ENCODE measurements at regions not wholly inside any gene's neighbourhood (a gene's known extent, or its start where the extent isn't known, plus 50 kb on each side); places are given as distances from the start of the nearest gene placed in this dataset.

GRCh38 chr7:49324040-49324439, 399.7 kb downstream of the CDC14C start:
- Histone ChIP-seq H3K9ac (ENCODE audit: low read depth, low read length) (no peak overlapping the region), H3K4me1 (ENCODE audit: insufficient read depth, low read length) (no peaks in the 10 kb centered on the region), H3K9me3 (ENCODE audit: control insufficient read depth, insufficient read depth, low read length) (no peaks in the 10 kb centered on the region), H3K36me3 (ENCODE audit: insufficient read depth, low read length) (no peaks in the 10 kb centered on the region)

DNA sequence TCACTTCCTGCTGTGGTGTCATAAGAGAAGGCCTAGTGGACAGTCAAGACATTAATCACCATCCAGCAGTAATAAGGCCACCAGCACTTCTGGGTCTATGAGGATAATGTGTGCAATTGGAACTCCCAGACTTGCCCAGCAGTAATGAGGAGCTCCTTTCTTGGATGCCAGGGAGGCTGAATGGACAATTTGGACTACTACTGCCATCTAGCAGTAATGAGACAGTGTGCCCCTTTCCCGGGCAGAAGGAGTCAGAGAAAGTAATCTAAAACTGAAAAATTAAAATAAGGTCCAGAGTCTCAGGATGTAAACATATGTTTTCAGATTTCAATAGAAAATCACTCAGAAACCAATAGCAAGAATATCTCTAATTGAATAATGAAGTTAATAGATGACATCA, 400.4 kb downstream of the CDC14C start:
- Histone ChIP-seq H3K9ac (ENCODE audit: low read depth, low read length) (no peak overlapping the region), H3K4me1 (ENCODE audit: insufficient read depth, low read length) (no peaks in the 10 kb centered on the region), H3K9me3 (ENCODE audit: control insufficient read depth, insufficient read depth, low read length) (no peaks in the 10 kb centered on the region), H3K36me3 (ENCODE audit: insufficient read depth, low read length) (no peaks in the 10 kb centered on the region)

DNA sequence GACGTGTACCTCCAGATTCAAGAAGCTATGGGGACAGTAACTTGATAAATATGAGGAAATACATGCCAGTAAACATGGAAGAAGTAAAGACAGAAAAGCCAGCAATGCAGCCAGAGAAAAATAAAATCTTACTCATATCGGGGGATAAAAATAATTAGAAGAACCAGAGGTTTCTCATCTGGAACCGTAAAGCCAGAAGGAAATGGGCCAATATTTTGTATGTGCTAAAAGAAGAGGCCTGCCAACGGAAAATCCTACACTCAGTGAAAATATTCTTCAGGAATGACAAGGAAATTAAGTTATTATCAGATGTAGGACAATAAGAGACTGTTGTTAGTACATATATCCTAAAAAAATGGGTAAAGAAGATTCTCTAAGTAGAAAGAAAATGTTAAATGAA, 401.2 kb downstream of the CDC14C start:
- Histone ChIP-seq H3K9ac (ENCODE audit: low read depth, low read length) (no peak overlapping the region), H3K4me1 (ENCODE audit: insufficient read depth, low read length) (no peaks in the 10 kb centered on the region), H3K36me3 (ENCODE audit: insufficient read depth, low read length) (no peaks in the 10 kb centered on the region), H3K9me3 (ENCODE audit: control insufficient read depth, insufficient read depth, low read length) (no peaks in the 10 kb centered on the region)

- Histone ChIP-seq H3K4me1 (ENCODE audit: insufficient read depth, low read length) (no peaks in the 10 kb centered on the region), H3K9ac (ENCODE audit: low read depth, low read length) (no peak overlapping the region), H3K9me3 (ENCODE audit: control insufficient read depth, insufficient read depth, low read length) (no peaks in the 10 kb centered on the region), H3K36me3 (ENCODE audit: insufficient read depth, low read length) (no peaks in the 10 kb centered on the region)
These were observed 402.8 kb downstream of the CDC14C start for GRCh38 chr7:49327155-49327554.

GRCh38 chr7:49333180-49333881, 409.0 kb downstream of the CDC14C start:
- Histone ChIP-seq H3K9ac (ENCODE audit: low read depth, low read length) (no peak overlapping the region), H3K9me3 (ENCODE audit: control insufficient read depth, insufficient read depth, low read length) (no peaks in the 10 kb centered on the region), H3K36me3 (ENCODE audit: insufficient read depth, low read length) (no peaks in the 10 kb centered on the region), H3K4me1 (ENCODE audit: insufficient read depth, low read length) (no peaks in the 10 kb centered on the region)

DNA sequence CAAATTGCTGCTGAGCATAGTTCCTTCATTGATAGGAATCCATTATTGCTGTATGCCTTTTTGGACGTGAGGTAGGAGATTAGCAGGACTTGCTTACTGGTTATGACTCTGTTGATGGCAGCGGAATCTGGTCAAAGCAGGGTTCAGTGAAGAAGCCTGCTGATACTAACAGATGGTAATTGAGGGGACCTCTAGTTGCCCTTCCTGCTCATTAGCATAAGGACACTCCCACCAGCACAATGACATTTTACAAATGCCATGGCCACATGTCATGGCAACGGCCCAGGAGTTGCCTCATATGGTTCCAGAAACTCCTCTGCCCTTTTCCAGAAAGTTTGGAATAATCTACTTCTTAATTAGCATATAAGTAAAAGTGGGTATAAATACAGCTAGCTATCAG, 417.5 kb downstream of the CDC14C start:
- no peaks in the 10 kb centered on the region for H3K36me3 ChIP-seq (ENCODE audit: insufficient read depth, low read length)

DNA sequence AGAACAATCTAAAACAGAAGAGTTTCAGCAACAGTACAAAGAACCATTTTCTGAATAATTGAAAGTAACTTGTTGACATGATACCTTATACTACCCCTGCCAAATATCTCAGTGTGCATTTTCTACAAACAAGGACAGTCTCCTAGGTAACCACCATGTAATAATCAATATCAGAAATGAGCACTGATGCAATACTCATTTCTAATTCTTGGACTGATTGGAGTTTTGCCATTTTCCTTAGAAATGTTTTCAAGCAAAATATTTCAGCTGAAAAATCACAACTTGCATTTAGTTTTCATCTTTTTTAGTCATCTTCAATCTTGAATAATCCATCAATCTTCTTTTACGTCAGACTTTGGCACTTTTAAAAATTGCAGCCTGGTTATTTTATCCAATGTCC, 420.2 kb downstream of the CDC14C start:
- no peaks in the 10 kb centered on the region for H3K4me1 ChIP-seq (ENCODE audit: insufficient read depth, low read length)
- H3K9ac ChIP-seq (ENCODE audit: low read depth, low read length) = no peak overlapping the region
- H3K9me3 ChIP-seq (ENCODE audit: control insufficient read depth, insufficient read depth, low read length) = no peaks in the 10 kb centered on the region; the same call in 1 of the 2 replicates

More for the DNA sequence above, 417.5 kb downstream of the CDC14C start:
- H3K9ac ChIP-seq (ENCODE audit: low read depth, low read length) = no peak overlapping the region
- H3K9me3 ChIP-seq (ENCODE audit: control insufficient read depth, insufficient read depth, low read length) = no peaks in the 10 kb centered on the region; the same call in 1 of the 2 replicates
- H3K4me1 ChIP-seq (ENCODE audit: insufficient read depth, low read length) = no peaks in the 10 kb centered on the region

DNA sequence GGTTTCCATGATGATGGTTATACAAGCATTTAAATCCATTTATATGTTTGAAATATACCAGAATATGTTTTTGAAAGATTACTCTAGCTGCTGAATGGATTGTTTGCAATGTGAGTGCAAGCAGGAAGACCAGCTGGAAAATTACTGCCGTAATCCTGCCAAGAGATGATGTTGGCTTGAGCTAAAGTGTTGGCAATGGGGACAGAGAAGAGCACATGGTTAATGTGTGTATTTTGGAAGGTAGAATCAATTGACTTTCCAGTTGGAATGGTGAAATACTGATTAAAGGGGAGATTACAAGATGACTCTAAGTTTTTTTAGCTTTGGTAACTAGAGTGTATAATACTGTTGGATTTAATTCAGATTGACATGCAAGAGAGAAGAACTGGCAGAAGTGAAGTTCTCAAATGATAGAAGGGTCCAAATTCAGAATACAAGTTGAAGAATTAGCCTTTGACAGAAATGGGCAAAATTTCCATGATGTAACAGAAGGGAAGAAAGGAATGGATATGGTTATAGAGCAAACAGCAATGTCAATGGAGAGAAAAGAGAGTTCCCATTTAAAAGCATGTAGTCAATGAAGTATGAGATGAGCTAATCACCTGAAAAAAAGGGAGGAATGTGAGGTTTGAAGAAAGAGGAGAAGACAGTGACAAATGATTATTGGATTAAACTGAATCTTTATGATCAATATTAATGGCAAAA, 422.0 kb downstream of the CDC14C start:
- no peaks in the 10 kb centered on the region for H3K36me3 ChIP-seq (ENCODE audit: insufficient read depth, low read length)
- H3K4me1 ChIP-seq (ENCODE audit: insufficient read depth, low read length) = no peaks in the 10 kb centered on the region
- no peaks in the 10 kb centered on the region; the same call in 1 of the 2 replicates for H3K9me3 ChIP-seq (ENCODE audit: control insufficient read depth, insufficient read depth, low read length)
- H3K9ac ChIP-seq (ENCODE audit: low read depth, low read length) = no peak overlapping the region

More for the DNA sequence above, 420.2 kb downstream of the CDC14C start:
- H3K36me3 ChIP-seq (ENCODE audit: insufficient read depth, low read length) = no peaks in the 10 kb centered on the region

GRCh38 chr7:49367072-49367471, 406.4 kb upstream of the VWC2 start:
- H3K4me1 ChIP-seq (ENCODE audit: insufficient read depth, low read length) = no peaks in the 10 kb centered on the region
- no peaks in the 10 kb centered on the region for H3K9me3 ChIP-seq (ENCODE audit: control insufficient read depth, insufficient read depth, low read length)
- no peaks in the 10 kb centered on the region for H3K36me3 ChIP-seq (ENCODE audit: insufficient read depth, low read length)
- no peak overlapping the region for H3K9ac ChIP-seq (ENCODE audit: low read depth, low read length)

DNA sequence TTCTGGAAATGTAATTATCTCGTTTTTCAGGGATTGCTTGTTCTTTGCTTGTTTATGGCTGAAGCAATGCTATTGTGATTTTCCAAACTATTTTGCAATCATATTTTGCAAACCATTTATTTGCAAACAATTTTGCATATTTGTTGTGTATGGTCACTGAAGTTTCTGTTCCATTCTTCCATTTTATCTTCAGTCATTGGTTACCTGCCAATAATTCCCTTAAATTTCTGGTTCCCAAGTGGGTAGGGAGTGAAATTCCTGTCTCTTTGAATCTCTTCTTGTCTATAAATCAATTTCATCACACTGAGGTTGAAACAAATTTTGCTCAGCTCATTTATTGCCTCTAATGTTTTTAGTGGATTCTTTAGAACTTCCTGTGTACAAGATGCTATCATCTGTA, 401.7 kb upstream of the VWC2 start:
- H3K4me1 ChIP-seq (ENCODE audit: insufficient read depth, low read length) = no peaks in the 10 kb centered on the region
- no peaks in the 10 kb centered on the region for H3K9me3 ChIP-seq (ENCODE audit: control insufficient read depth, insufficient read depth, low read length)
- no peak overlapping the region for H3K9ac ChIP-seq (ENCODE audit: low read depth, low read length)
- no peaks in the 10 kb centered on the region for H3K36me3 ChIP-seq (ENCODE audit: insufficient read depth, low read length)

- no peak overlapping the region for H3K9ac ChIP-seq (ENCODE audit: low read depth, low read length)
- no peaks in the 10 kb centered on the region for H3K4me1 ChIP-seq (ENCODE audit: insufficient read depth, low read length)
- no peaks in the 10 kb centered on the region for H3K36me3 ChIP-seq (ENCODE audit: insufficient read depth, low read length)
- H3K9me3 ChIP-seq (ENCODE audit: control insufficient read depth, insufficient read depth, low read length) = no peaks in the 10 kb centered on the region
These were observed 396.5 kb upstream of the VWC2 start for GRCh38 chr7:49376817-49377375.

GRCh38 chr7:49386792-49387191, 386.6 kb upstream of the VWC2 start:
- H3K4me1 ChIP-seq (ENCODE audit: insufficient read depth, low read length) = peaks cover 4% of the 10 kb centered on the region; the same call in 1 of the 2 replicates
- no peaks in the 10 kb centered on the region for H3K36me3 ChIP-seq (ENCODE audit: insufficient read depth, low read length)
- H3K9me3 ChIP-seq (ENCODE audit: control insufficient read depth, insufficient read depth, low read length) = 0 out of 2 replicates have a peak, but pooled peaks cover 2% of the 10 kb centered on the region
- H3K9ac ChIP-seq (ENCODE audit: low read depth, low read length) = no peak overlapping the region

DNA sequence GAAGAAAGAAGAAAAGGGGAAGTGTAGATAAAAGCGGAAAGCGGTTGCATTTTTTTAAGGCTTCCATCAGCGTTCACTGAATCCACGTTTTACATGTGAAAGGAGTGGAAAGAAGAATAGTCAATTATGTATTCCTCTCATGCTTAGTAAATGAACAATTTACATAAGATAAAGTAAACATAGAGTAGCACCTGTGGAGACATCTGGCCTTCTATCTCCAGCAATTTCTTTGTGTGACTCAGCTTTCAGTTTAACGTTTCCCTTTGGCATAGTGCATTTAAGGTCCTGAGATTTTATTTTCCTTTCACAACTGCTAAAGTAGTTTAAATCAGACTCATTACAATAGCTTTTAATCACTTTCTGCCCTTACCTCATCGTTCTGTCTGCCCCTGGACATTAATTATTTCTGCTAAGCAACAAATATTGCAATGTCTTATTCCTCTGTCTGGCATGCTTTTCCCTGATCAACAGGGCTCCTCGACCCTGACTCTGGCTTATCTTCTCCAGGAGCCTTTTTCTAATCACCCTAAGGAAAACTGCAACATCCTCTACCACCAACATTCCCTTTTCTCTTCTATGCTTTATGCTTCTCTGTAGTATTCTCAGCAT, 383.5 kb upstream of the VWC2 start:
- H3K9ac ChIP-seq (ENCODE audit: low read depth, low read length) = no peak overlapping the region
- H3K36me3 ChIP-seq (ENCODE audit: insufficient read depth, low read length) = no peaks in the 10 kb centered on the region
- H3K9me3 ChIP-seq (ENCODE audit: control insufficient read depth, insufficient read depth, low read length) = 0 out of 2 replicates have a peak, but pooled peaks cover 2% of the 10 kb centered on the region
- H3K4me1 ChIP-seq (ENCODE audit: insufficient read depth, low read length) = peaks cover 4% of the 10 kb centered on the region; the same call in 1 of the 2 replicates

DNA sequence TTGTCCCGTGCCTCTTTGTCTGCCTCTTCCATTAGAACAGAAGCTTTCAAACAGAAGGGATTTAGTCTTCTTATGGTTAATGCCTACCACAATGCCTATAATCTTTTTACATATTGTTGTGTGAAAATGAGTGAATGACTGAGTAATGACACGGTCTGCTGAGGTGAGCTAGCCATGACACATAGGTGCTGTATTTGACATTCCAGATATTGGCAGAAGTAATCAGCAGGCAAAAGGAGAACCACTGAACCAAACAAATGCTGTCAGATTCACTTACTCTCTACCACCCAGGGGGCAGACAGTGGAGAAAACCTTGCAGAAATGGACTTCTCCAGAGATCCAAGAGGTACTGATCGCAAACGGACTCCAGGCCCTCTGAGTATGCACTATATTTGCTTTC, 377.2 kb upstream of the VWC2 start:
- no peaks in the 10 kb centered on the region for H3K36me3 ChIP-seq (ENCODE audit: insufficient read depth, low read length)
- no peaks in the 10 kb centered on the region for H3K4me1 ChIP-seq (ENCODE audit: insufficient read depth, low read length)
- H3K9ac ChIP-seq (ENCODE audit: low read depth, low read length) = no peak overlapping the region
- no peaks in the 10 kb centered on the region for H3K9me3 ChIP-seq (ENCODE audit: control insufficient read depth, insufficient read depth, low read length)

Data from ES-I3 (cell line).